IMR-90 (cell line): ENCODE measurements at regions not wholly inside any gene's neighbourhood (a gene's known extent, or its start where the extent isn't known, plus 50 kb on each side); places are given as distances from the start of the nearest gene placed in this dataset.

Source experiments
- BHLHE40 ChIP-seq: fragments of 150-350 bp; IDR thresholded peaks from 2 replicates; pipeline ENCODE4 v1.6.1; 2016; ENCODE audit warnings: mild to moderate bottlenecking, low read depth, low read length
- CTCF ChIP-seq: conservative IDR thresholded peaks from 2 replicates; pipeline ENCODE4 v1.5.1; 2012; ENCODE audit warnings: mild to moderate bottlenecking, low read depth, low read length, improper control_type of control experiment
- RAD21 ChIP-seq: IDR thresholded peaks from 2 replicates; pipeline ENCODE4 v1.6.1; 2012; ENCODE audit warnings: low read length, improper control_type of control experiment
- USF2 ChIP-seq: fragments of 150-350 bp; IDR thresholded peaks from 2 replicates; pipeline ENCODE4 v1.6.1; 2017; ENCODE audit warnings: mild to moderate bottlenecking, antibody characterized with exemption, low read length, low read depth

- TF ChIP-seq CTCF (no peak), USF2 (no peak), RAD21 (no peak), BHLHE40 (no peak)
Measured at GRCh38 chr17:72182371-72182873, 61.6 kb downstream of the SOX9 start.
